Fibroblast of lung (primary cell): ENCODE measurements at regions not wholly inside any gene's neighbourhood (a gene's known extent, or its start where the extent isn't known, plus 50 kb on each side); places are given as distances from the start of the nearest gene placed in this dataset.

Source experiments
- DNase-seq, 2 donors: peaks; one replicate each; pipeline versions ENCODE4 v3.0.0 to v3.0.0-alpha.2; 2010; ENCODE audit warnings: low read depth in 2 of 2
- H2AFZ ChIP-seq: 2 replicates; pipeline ENCODE4 v1.5.1; 2012; ENCODE audit warnings: low read length, control low read depth, inconsistent platforms
- H3K27ac ChIP-seq: 2 replicates; pipeline ENCODE4 v1.5.1; 2011; ENCODE audit warnings: low read length, control low read depth; ENCODE audit not compliant: insufficient read depth
- H3K27me3 ChIP-seq: 2 replicates; pipeline ENCODE4 v1.5.1; 2011; ENCODE audit warnings: mild to moderate bottlenecking, low read length; ENCODE audit not compliant: control insufficient read depth, insufficient read depth
- H3K36me3 ChIP-seq: 2 replicates; pipeline ENCODE4 v1.5.1; 2011; ENCODE audit warnings: low read length; ENCODE audit not compliant: control insufficient read depth, insufficient read depth
- H3K4me1 ChIP-seq: 2 replicates; pipeline ENCODE4 v1.5.1; 2011; ENCODE audit warnings: low read length; ENCODE audit not compliant: control insufficient read depth, insufficient read depth; ENCODE audit errors: extremely low read depth
- H3K4me2 ChIP-seq: 2 replicates; pipeline ENCODE4 v1.5.1; 2011; ENCODE audit warnings: low read length, control low read depth; ENCODE audit not compliant: insufficient read depth; ENCODE audit errors: extremely low read depth
- H3K4me3 ChIP-seq, 4 experiments: fragments of 200-600 bp in 1 of 4; sonication (generic) in 1 of 4; replicated peaks in 1 of 4; 2 replicates each; pipeline ENCODE4 v1.5.1; 2011 to 2016; ENCODE audit warnings: low read length in 4 of 4, low read depth in 3 of 4, mild to moderate bottlenecking in 3 of 4, control low read depth in 2 of 4, inconsistent platforms in 1 of 4, mixed read lengths in 1 of 4; ENCODE audit not compliant: insufficient read depth in 1 of 4; ENCODE audit errors: control extremely low read depth in 1 of 4
- H3K79me2 ChIP-seq: 2 replicates; pipeline ENCODE4 v1.5.1; 2012; ENCODE audit warnings: mild to moderate bottlenecking, low read length, inconsistent platforms; ENCODE audit not compliant: control insufficient read depth, insufficient read depth
- H3K9ac ChIP-seq: 2 replicates; pipeline ENCODE4 v1.5.1; 2011; ENCODE audit warnings: mild to moderate bottlenecking, low read length, control low read depth; ENCODE audit not compliant: insufficient read depth
- H3K9me3 ChIP-seq: 2 replicates; pipeline ENCODE4 v1.5.1; 2012; ENCODE audit warnings: low read depth, low read length; ENCODE audit not compliant: control insufficient read depth, insufficient read depth
- H4K20me1 ChIP-seq: 2 replicates; pipeline ENCODE4 v1.5.1; 2011; ENCODE audit warnings: low read length; ENCODE audit not compliant: control insufficient read depth, insufficient read depth; ENCODE audit errors: extremely low read depth
- EZH2 ChIP-seq: IDR thresholded peaks from 2 replicates; pipeline ENCODE4 v1.5.1; 2012; ENCODE audit warnings: low read length, control low read depth, mild to moderate bottlenecking; ENCODE audit errors: missing control alignments
- TF ChIP-seq, protein P1 (sequence below), 2 donors: IDR thresholded peaks in 1 of 2; conservative IDR thresholded peaks in 1 of 2; 1 replicate in 1 of 2; 2 replicates in 1 of 2; pipeline ENCODE4 v1.5.1; 2011 to 2012; ENCODE audit warnings: low read length in 2 of 2, control low read depth in 1 of 2, inconsistent platforms in 1 of 2, low read depth in 1 of 2, mild to moderate bottlenecking in 1 of 2

DNA sequence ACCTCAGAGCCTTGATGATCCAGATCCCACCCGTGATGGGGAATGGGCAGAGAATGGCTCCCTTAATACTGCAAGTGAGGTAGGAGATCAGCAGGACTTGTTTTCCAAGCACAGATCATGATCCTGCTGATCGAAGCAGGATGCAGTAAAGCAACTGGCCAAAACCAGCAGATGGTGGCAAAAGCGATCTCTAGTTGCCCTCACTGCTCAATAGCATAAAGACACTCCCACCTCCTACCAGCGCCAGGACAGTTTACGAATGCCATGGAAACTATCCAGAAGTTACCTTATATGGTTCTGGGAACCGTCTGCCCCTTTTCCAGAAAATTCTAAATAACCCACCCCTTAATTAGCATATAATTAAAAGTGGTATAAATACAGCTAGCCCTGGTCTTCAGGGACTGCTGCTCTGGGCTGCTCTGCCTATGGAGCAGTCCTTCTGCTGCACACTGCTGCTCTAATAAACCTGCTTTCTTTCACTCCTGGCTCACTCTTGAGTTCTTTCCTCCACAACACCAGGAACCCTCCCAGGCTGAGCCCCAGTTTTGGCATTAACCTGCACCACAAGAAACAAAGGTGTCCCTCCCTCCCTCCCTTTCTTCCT, 415.8 kb downstream of the PREX1 start:
- H3K9me3 ChIP-seq = no peaks in the 10 kb centered on the region
- H3K27ac ChIP-seq = no peak overlapping the region
- no peak overlapping the region for H2AFZ ChIP-seq
- DNase-seq = no peak
- H3K4me1 ChIP-seq = no peaks in the 10 kb centered on the region
- H3K4me3 ChIP-seq = no peak overlapping the region
- H3K9ac ChIP-seq = no peak overlapping the region
- TF ChIP-seq, protein P1, sequence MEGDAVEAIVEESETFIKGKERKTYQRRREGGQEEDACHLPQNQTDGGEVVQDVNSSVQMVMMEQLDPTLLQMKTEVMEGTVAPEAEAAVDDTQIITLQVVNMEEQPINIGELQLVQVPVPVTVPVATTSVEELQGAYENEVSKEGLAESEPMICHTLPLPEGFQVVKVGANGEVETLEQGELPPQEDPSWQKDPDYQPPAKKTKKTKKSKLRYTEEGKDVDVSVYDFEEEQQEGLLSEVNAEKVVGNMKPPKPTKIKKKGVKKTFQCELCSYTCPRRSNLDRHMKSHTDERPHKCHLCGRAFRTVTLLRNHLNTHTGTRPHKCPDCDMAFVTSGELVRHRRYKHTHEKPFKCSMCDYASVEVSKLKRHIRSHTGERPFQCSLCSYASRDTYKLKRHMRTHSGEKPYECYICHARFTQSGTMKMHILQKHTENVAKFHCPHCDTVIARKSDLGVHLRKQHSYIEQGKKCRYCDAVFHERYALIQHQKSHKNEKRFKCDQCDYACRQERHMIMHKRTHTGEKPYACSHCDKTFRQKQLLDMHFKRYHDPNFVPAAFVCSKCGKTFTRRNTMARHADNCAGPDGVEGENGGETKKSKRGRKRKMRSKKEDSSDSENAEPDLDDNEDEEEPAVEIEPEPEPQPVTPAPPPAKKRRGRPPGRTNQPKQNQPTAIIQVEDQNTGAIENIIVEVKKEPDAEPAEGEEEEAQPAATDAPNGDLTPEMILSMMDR (conservative IDR thresholded peaks at IDR 0.05 in 1 of 2, IDR thresholded peaks at IDR 0.05 in 1 of 2; ENCODE audit: low read depth in 1 of 2, low read length in 2 of 2) = no peak
- no peak for TF ChIP-seq EZH2
- H3K79me2 ChIP-seq = no peaks in the 10 kb centered on the region
- no peak overlapping the region for H3K4me2 ChIP-seq
- H3K27me3 ChIP-seq = no peaks in the 10 kb centered on the region
- H3K36me3 ChIP-seq = no peaks in the 10 kb centered on the region
- H4K20me1 ChIP-seq = no peaks in the 10 kb centered on the region

DNA sequence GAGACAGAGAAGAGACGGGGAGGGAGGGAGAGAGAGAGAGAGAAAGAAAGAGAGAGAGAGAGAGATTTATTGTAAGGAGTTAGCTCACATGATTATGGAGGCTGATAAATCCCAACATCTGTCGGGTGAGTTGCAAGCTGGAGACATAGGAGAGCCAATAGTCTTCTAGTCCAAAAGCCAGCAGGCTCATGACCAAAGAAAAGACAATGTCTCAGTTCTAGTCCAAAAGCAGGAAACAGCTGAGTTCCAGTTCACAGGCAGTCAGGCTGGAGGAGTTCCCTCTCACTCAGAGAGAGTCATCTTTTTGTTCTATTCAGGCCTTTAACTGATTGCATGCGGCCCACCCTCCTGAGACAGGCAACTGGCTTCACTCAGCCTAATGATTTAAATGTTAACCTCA, 416.6 kb downstream of the PREX1 start:
- no peak for TF ChIP-seq EZH2
- TF ChIP-seq, protein P1 (conservative IDR thresholded peaks at IDR 0.05 in 1 of 2, IDR thresholded peaks at IDR 0.05 in 1 of 2; ENCODE audit: low read depth in 1 of 2, low read length in 2 of 2) = no peak

DNA sequence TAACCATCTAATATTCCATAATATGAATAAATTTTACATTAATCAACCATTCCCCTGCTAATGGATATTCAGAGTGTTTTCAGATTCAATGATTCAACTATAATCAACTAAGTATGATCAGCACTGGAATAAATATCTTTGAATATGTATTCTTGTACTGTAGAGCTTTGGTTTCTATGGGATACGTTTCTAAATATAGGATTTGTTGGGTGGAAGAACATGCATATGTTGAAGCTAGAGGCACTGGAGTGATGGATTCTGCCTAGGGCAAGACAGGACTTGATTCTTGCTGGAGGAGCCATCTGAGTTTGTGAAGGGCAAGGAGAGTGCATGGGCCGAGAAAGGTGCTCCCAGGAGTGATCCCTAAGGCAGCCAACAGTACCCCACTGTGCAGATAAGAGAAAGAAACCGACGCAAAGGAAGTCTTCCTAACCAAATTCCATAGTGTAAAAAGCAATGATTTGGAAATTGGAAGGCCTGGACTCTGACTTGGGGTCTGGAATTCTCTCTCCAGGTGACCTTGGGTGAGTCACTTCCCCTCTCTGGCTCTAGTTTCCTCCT, 418.7 kb downstream of the PREX1 start:
- H3K27ac ChIP-seq = no peak overlapping the region
- no peaks in the 10 kb centered on the region for H3K4me1 ChIP-seq
- H3K4me3 ChIP-seq = no peak overlapping the region
- H4K20me1 ChIP-seq = no peaks in the 10 kb centered on the region
- H3K4me2 ChIP-seq = no peak overlapping the region
- H3K27me3 ChIP-seq = no peaks in the 10 kb centered on the region
- no peak overlapping the region for H3K9ac ChIP-seq
- H3K36me3 ChIP-seq = no peaks in the 10 kb centered on the region
- no peaks in the 10 kb centered on the region for H3K79me2 ChIP-seq
- no peak overlapping the region for H2AFZ ChIP-seq
- DNase-seq = no peak
- H3K9me3 ChIP-seq = no peaks in the 10 kb centered on the region
- TF ChIP-seq, protein P1 (conservative IDR thresholded peaks at IDR 0.05 in 1 of 2, IDR thresholded peaks at IDR 0.05 in 1 of 2; ENCODE audit: low read depth in 1 of 2, low read length in 2 of 2) = no peak
- TF ChIP-seq EZH2 = no peak

More for the DNA sequence above, 416.6 kb downstream of the PREX1 start:
- Histone ChIP-seq H3K36me3 (no peaks in the 10 kb centered on the region), H3K4me2 (no peak overlapping the region), H3K27me3 (no peaks in the 10 kb centered on the region), H3K4me1 (no peaks in the 10 kb centered on the region), H3K79me2 (no peaks in the 10 kb centered on the region), H3K9ac (no peak overlapping the region), H3K4me3 (no peak overlapping the region), H3K9me3 (no peaks in the 10 kb centered on the region), H2AFZ (no peak overlapping the region), H4K20me1 (no peaks in the 10 kb centered on the region), H3K27ac (no peak overlapping the region)
- DNase-seq = no peak
